ENCODE measurements at regions not wholly inside any gene's neighbourhood (a gene's known extent, or its start where the extent isn't known, plus 50 kb on each side); places are given as distances from the start of the nearest gene placed in this dataset.
"Not testable (repeated sequence)": the region's sequence is repeated elsewhere in the genome, so short reads cannot be mapped to it uniquely, and the experiment has no call there.

- TF ChIP-seq CTCF (IDR thresholded peaks at IDR 0.05); REST (IDR thresholded peaks at IDR 0.05; ENCODE audit: insufficient read depth in 1 of 2, low read depth in 2 of 2, low read length in 1 of 2); TCF7L2 (IDR thresholded peaks at IDR 0.05; ENCODE audit: low read depth, low read length); POLR2AphosphoS5 (IDR thresholded peaks at IDR 0.05; ENCODE audit: low read depth, low read length): not testable (repeated sequence)
Measured at GRCh38 chrX:121431514-121431913, 384.1 kb downstream of the GLUD2 start.

Measured in Panc1 (cell line).